ENCODE measurements at regions not wholly inside any gene's neighbourhood (a gene's known extent, or its start where the extent isn't known, plus 50 kb on each side); places are given as distances from the start of the nearest gene placed in this dataset.
"Not testable (repeated sequence)": the region's sequence is repeated elsewhere in the genome, so short reads cannot be mapped to it uniquely, and the experiment has no call there.

GRCh38 chr6:144632266-144632665, 347.1 kb downstream of the UTRN start:
- Histone ChIP-seq H3K36me3 (no peaks in the 10 kb centered on the region), H3K9me3 (no peaks in the 10 kb centered on the region), H3K4me1 (peaks cover 2% of the 10 kb centered on the region), H3K27me3 (no peaks in the 10 kb centered on the region), H3K4me3 (no peak overlapping the region), H3K27ac (no peak overlapping the region)
- TF ChIP-seq POLR2AphosphoS5 (IDR thresholded peaks at IDR 0.05) (no peak), EP300 (IDR thresholded peaks at IDR 0.05) (no peak), POLR2A (IDR thresholded peaks at IDR 0.05) (no peak)
- TF ChIP-seq, protein P1, sequence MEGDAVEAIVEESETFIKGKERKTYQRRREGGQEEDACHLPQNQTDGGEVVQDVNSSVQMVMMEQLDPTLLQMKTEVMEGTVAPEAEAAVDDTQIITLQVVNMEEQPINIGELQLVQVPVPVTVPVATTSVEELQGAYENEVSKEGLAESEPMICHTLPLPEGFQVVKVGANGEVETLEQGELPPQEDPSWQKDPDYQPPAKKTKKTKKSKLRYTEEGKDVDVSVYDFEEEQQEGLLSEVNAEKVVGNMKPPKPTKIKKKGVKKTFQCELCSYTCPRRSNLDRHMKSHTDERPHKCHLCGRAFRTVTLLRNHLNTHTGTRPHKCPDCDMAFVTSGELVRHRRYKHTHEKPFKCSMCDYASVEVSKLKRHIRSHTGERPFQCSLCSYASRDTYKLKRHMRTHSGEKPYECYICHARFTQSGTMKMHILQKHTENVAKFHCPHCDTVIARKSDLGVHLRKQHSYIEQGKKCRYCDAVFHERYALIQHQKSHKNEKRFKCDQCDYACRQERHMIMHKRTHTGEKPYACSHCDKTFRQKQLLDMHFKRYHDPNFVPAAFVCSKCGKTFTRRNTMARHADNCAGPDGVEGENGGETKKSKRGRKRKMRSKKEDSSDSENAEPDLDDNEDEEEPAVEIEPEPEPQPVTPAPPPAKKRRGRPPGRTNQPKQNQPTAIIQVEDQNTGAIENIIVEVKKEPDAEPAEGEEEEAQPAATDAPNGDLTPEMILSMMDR (IDR thresholded peaks at IDR 0.05), result no peak
- 82% methylated on average over 3 of the region's 3 CpGs for WGBS
- DNase-seq (ENCODE audit: low spot score in 2 of 2), result no peak

- no peak for DNase-seq (ENCODE audit: low spot score in 2 of 2)
- no peak overlapping the region for H3K4me3 ChIP-seq
- H3K4me1 ChIP-seq, result peaks cover 6% of the 10 kb centered on the region
- WGBS, result 98% methylated on average over 4 of the region's 4 CpGs
- H3K36me3 ChIP-seq, result no peaks in the 10 kb centered on the region
- H3K27me3 ChIP-seq, result no peaks in the 10 kb centered on the region
- no peak overlapping the region for H3K27ac ChIP-seq
- TF ChIP-seq, protein P1 (IDR thresholded peaks at IDR 0.05), result no peak
- TF ChIP-seq EP300 (IDR thresholded peaks at IDR 0.05), result no peak
- no peak for TF ChIP-seq POLR2A (IDR thresholded peaks at IDR 0.05)
- TF ChIP-seq POLR2AphosphoS5 (IDR thresholded peaks at IDR 0.05), result no peak
- H3K9me3 ChIP-seq, result no peaks in the 10 kb centered on the region
Measured at GRCh38 chr6:144633886-144634285, 348.8 kb downstream of the UTRN start.

DNA sequence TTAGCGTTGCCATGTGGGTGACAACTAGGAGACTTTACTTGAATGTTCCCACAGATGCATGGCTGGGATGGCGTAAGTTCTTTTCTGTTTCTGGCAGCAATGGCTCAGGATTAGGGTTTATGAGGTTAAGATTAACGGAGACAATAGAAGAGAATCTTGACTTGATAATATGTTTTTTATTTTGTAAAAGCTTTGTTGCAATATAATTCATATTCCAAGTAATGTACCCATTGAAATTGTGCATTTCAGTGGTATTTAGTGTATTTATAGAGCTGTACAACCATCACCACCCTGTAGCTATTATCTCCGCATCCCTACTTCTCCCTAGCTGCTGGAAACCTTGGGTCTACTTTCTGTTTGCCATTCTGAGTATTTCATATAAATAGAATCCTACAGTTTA, 349.2 kb downstream of the UTRN start:
- H3K27ac ChIP-seq, result no peak overlapping the region
- H3K27me3 ChIP-seq, result no peaks in the 10 kb centered on the region
- H3K4me3 ChIP-seq, result no peak overlapping the region
- H3K4me1 ChIP-seq, result peaks cover 6% of the 10 kb centered on the region
- no peaks in the 10 kb centered on the region for H3K36me3 ChIP-seq
- DNase-seq (ENCODE audit: low spot score in 2 of 2), result no peak
- WGBS, result 96% methylated on average over 4 of the region's 4 CpGs
- TF ChIP-seq, protein P1 (IDR thresholded peaks at IDR 0.05), result no peak
- TF ChIP-seq EP300 (IDR thresholded peaks at IDR 0.05) (no peak), POLR2A (IDR thresholded peaks at IDR 0.05) (no peak), POLR2AphosphoS5 (IDR thresholded peaks at IDR 0.05) (no peak)
- no peaks in the 10 kb centered on the region for H3K9me3 ChIP-seq

DNA sequence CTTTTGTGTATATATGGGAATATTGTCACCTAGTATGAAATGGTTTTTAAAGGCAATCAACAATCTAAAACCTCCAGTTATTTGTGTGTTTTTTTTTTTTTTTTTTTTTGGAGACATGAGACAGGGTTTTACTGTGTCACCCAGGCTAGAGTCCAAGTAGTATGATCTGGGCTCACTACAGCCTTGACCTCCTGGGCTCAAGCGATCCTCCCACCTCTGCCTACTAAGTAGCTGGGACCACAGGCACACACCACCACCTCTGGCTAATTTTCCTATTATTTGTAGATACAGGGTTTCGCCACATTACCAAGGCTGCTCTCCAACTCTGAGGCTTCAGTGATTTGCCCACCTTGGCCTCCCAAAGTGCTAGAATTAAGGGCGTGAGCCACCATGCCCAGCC, 349.9 kb downstream of the UTRN start:
- Histone ChIP-seq H3K4me1 (peaks cover 6% of the 10 kb centered on the region), H3K36me3 (no peaks in the 10 kb centered on the region), H3K27me3 (no peaks in the 10 kb centered on the region), H3K4me3 (no peak overlapping the region), H3K9me3 (no peaks in the 10 kb centered on the region), H3K27ac (no peak overlapping the region)
- no peak for DNase-seq (ENCODE audit: low spot score in 2 of 2)
- TF ChIP-seq EP300 (IDR thresholded peaks at IDR 0.05), result no peak
- TF ChIP-seq POLR2A (IDR thresholded peaks at IDR 0.05), result no peak
- TF ChIP-seq, protein P1 (IDR thresholded peaks at IDR 0.05), result no peak
- no peak for TF ChIP-seq POLR2AphosphoS5 (IDR thresholded peaks at IDR 0.05)
- WGBS, result 93% methylated on average over 3 of the region's 3 CpGs

- not testable (repeated sequence) for H3K27me3 ChIP-seq; H3K4me1 ChIP-seq; H3K36me3 ChIP-seq; H3K4me3 ChIP-seq; H3K27ac ChIP-seq; DNase-seq (ENCODE audit: low spot score in 2 of 2); H3K9me3 ChIP-seq
- 98% methylated on average over 3 of the region's 3 CpGs for WGBS
Measured at GRCh38 chr6:144636025-144636424, 350.9 kb downstream of the UTRN start.

DNA sequence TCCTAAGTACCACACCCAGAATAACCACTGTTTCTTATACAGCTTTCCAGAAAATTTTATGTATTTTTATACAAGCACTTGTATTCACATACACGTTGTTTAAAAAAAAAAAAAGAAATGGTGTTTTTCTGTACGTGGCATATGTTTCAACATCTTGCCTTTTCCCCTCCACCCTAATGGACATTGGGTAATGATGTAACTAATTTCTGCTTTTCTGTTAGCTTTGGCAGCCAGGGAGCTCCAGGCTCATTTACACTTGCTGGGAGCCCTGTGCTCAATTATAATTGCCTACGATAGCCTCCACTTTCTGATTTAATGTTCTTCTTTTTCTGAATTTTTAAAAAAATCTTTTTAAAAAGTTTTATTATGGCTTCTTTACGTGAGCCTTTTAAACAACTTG, 352.4 kb downstream of the UTRN start:
- Histone ChIP-seq H3K36me3 (no peaks in the 10 kb centered on the region), H3K9me3 (no peaks in the 10 kb centered on the region), H3K4me3 (no peak overlapping the region), H3K27me3 (no peaks in the 10 kb centered on the region), H3K4me1 (peaks cover 13% of the 10 kb centered on the region), H3K27ac (no peak overlapping the region)
- no peak for DNase-seq (ENCODE audit: low spot score in 2 of 2)
- WGBS, result 43% methylated on average over 4 of the region's 4 CpGs
- TF ChIP-seq POLR2AphosphoS5 (IDR thresholded peaks at IDR 0.05), result no peak
- TF ChIP-seq, protein P1 (IDR thresholded peaks at IDR 0.05), result no peak
- TF ChIP-seq EP300 (IDR thresholded peaks at IDR 0.05), result no peak
- TF ChIP-seq POLR2A (IDR thresholded peaks at IDR 0.05), result no peak

All from suprapubic skin (tissue), 4 donors.